Smooth muscle cell (in vitro differentiated cells): ENCODE measurements at regions not wholly inside any gene's neighbourhood (a gene's known extent, or its start where the extent isn't known, plus 50 kb on each side); places are given as distances from the start of the nearest gene placed in this dataset.

Experiments
- DNase-seq: peaks from one replicate; lab custom pipeline; 2025; ENCODE audit not compliant: unreplicated experiment; lab: John Stamatoyannopoulos, UW
- H2AFZ ChIP-seq: fragments of 200-600 bp; sonication (generic); 2 replicates; pipeline ENCODE4 v1.6.0; 2016; ENCODE audit warnings: antibody characterized with exemption, low read depth, mild to moderate bottlenecking
- H3F3A ChIP-seq: fragments of 200-600 bp; sonication (generic); 2 replicates; pipeline ENCODE4 v1.6.0; 2017; ENCODE audit warnings: antibody characterized with exemption, low read depth
- H3K27ac ChIP-seq: fragments of 200-600 bp; sonication (generic); 2 replicates; pipeline ENCODE4 v1.5.1; 2016; ENCODE audit warnings: low read depth, mild to moderate bottlenecking
- H3K27me3 ChIP-seq: fragments of 200-600 bp; sonication (generic); 2 replicates; pipeline ENCODE4 v1.6.1; 2016; ENCODE audit warnings: low read depth, mild to moderate bottlenecking
- H3K36me3 ChIP-seq: fragments of 200-600 bp; sonication (generic); 2 replicates; pipeline ENCODE4 v1.5.1; 2016; ENCODE audit warnings: low read depth
- H3K4me1 ChIP-seq: fragments of 200-600 bp; sonication (generic); 2 replicates; pipeline ENCODE4 v1.5.1; 2016; ENCODE audit warnings: low read depth
- H3K4me2 ChIP-seq: fragments of 200-600 bp; sonication (generic); 2 replicates; pipeline ENCODE4 v1.6.0; 2016; ENCODE audit warnings: mild to moderate bottlenecking
- H3K4me3 ChIP-seq: fragments of 200-600 bp; sonication (generic); 2 replicates; pipeline ENCODE4 v1.5.1; 2016; ENCODE audit warnings: mild to moderate bottlenecking
- H3K79me2 ChIP-seq: fragments of 200-600 bp; sonication (generic); 2 replicates; pipeline ENCODE4 v1.6.0; 2016; ENCODE audit warnings: low read depth, mild to moderate bottlenecking
- H3K9ac ChIP-seq: fragments of 200-600 bp; sonication (generic); 2 replicates; pipeline ENCODE4 v1.6.0; 2016; ENCODE audit warnings: low read depth
- H3K9me3 ChIP-seq: fragments of 200-600 bp; sonication (generic); replicated peaks from 2 replicates; pipeline ENCODE4 v1.5.1; 2016; ENCODE audit warnings: low read depth
- H4K20me1 ChIP-seq: fragments of 200-600 bp; sonication (generic); 2 replicates; pipeline ENCODE4 v1.6.0; 2016; ENCODE audit warnings: low read depth
- WGBS: methylation state at CpG from one replicate; pipeline ENCODE4 v1.1.7; 2016; ENCODE audit warnings: low lambda C conversion rate; 5-methylcytosine and 5-hydroxymethylcytosine counted together
- TF ChIP-seq, protein P1 (sequence below): fragments of 200-600 bp; sonication (generic); IDR thresholded peaks from 2 replicates; pipeline ENCODE4 v1.5.1; 2017; ENCODE audit warnings: borderline replicate concordance, mild to moderate bottlenecking, antibody characterized with exemption; ENCODE audit not compliant: insufficient read depth, poor library complexity, severe bottlenecking

DNA sequence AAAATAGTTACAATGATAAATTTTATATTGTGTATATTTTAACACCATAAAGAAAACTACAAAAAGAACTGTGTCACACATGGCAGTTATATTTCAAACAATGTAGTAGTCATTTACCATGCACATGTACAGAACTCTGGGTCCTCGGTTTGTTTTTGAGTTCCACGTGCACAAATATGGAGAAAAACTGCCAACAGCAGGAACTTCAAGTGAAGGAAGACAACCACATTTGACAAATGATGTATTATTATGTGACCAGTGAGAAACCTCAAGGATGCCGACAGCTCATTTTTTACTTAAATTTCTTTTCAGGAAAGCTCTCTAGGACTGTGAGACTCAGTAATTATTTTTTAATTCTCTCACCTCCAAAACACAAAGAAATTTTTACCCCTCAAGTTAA is 244.2 kb upstream of the USP15 start:
- no peak overlapping the region for H2AFZ ChIP-seq
- no peak overlapping the region for H3K4me2 ChIP-seq
- H3K4me3 ChIP-seq = no peak overlapping the region
- H3F3A ChIP-seq = no peaks in the 10 kb centered on the region
- no peak overlapping the region for H3K9ac ChIP-seq
- no peaks in the 10 kb centered on the region for H4K20me1 ChIP-seq
- no peak overlapping the region for H3K27ac ChIP-seq
- WGBS = 85% methylated on average over 3 of the region's 3 CpGs
- no peaks in the 10 kb centered on the region for H3K27me3 ChIP-seq
- H3K36me3 ChIP-seq = no peaks in the 10 kb centered on the region
- H3K9me3 ChIP-seq = no peaks in the 10 kb centered on the region
- no peak for DNase-seq
- TF ChIP-seq, protein P1, sequence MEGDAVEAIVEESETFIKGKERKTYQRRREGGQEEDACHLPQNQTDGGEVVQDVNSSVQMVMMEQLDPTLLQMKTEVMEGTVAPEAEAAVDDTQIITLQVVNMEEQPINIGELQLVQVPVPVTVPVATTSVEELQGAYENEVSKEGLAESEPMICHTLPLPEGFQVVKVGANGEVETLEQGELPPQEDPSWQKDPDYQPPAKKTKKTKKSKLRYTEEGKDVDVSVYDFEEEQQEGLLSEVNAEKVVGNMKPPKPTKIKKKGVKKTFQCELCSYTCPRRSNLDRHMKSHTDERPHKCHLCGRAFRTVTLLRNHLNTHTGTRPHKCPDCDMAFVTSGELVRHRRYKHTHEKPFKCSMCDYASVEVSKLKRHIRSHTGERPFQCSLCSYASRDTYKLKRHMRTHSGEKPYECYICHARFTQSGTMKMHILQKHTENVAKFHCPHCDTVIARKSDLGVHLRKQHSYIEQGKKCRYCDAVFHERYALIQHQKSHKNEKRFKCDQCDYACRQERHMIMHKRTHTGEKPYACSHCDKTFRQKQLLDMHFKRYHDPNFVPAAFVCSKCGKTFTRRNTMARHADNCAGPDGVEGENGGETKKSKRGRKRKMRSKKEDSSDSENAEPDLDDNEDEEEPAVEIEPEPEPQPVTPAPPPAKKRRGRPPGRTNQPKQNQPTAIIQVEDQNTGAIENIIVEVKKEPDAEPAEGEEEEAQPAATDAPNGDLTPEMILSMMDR = no peak
- H3K79me2 ChIP-seq = no peaks in the 10 kb centered on the region
- H3K4me1 ChIP-seq = no peaks in the 10 kb centered on the region

DNA sequence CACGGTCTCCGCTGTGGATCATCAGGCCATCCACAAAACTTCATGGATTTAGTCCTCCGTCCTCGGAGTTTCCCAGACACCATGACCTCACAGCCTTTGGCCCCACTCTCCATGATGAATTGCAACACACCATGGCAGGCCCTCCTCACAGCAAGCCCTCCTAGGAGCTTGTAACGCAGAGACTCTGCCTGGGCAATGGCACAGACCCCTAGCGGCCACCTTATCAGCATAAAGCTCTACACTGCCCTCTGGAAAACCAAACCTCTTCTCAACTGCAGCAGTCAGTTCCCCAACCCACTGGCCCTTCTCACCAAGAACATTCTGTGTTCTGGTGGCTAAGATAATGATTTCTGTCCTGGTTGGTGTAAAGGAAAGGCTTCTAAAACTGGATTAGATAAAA is 238.4 kb upstream of the USP15 start:
- no peak overlapping the region for H3K4me2 ChIP-seq
- no peak overlapping the region for H3K9ac ChIP-seq
- no peaks in the 10 kb centered on the region for H3F3A ChIP-seq
- H3K36me3 ChIP-seq = no peaks in the 10 kb centered on the region
- H3K4me1 ChIP-seq = no peaks in the 10 kb centered on the region
- no peak overlapping the region for H3K4me3 ChIP-seq
- TF ChIP-seq, protein P1 = no peak
- H3K27ac ChIP-seq = no peak overlapping the region
- no peaks in the 10 kb centered on the region for H3K9me3 ChIP-seq
- 89% methylated on average over 6 of the region's 6 CpGs for WGBS
- DNase-seq = no peak
- no peaks in the 10 kb centered on the region for H3K79me2 ChIP-seq
- no peaks in the 10 kb centered on the region for H4K20me1 ChIP-seq
- no peaks in the 10 kb centered on the region for H3K27me3 ChIP-seq
- H2AFZ ChIP-seq = no peak overlapping the region

DNA sequence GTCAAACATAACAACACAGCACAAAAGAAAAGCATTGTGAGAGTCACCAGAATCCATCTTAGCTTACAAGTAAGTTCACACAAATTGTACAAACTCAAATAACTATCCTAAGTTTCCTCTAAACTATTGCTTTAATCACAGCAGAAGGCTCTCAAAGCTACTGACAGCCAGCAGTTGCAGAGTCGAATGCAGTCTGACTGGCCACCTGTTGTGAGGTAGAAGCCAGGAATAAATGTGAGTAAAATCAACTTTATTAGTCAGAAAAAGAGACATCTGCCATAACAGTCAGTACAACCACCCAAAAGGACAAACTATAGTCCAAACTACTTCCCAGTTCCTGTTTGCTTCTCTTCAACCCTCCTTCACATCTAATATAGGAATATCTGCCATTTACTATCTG is 231.7 kb upstream of the USP15 start:
- H3K27ac ChIP-seq = no peak overlapping the region
- no peaks in the 10 kb centered on the region for H3K36me3 ChIP-seq
- DNase-seq = no peak
- H4K20me1 ChIP-seq = no peaks in the 10 kb centered on the region
- no peak overlapping the region for H3K9ac ChIP-seq
- H3F3A ChIP-seq = no peaks in the 10 kb centered on the region
- H3K4me1 ChIP-seq = no peaks in the 10 kb centered on the region
- no peak overlapping the region for H2AFZ ChIP-seq
- no peaks in the 10 kb centered on the region for H3K9me3 ChIP-seq
- WGBS = 79% methylated on average over 1 of the region's 1 CpG
- H3K4me3 ChIP-seq = no peak overlapping the region
- no peak overlapping the region for H3K4me2 ChIP-seq
- TF ChIP-seq, protein P1 = no peak
- no peaks in the 10 kb centered on the region for H3K79me2 ChIP-seq
- no peaks in the 10 kb centered on the region for H3K27me3 ChIP-seq

DNA sequence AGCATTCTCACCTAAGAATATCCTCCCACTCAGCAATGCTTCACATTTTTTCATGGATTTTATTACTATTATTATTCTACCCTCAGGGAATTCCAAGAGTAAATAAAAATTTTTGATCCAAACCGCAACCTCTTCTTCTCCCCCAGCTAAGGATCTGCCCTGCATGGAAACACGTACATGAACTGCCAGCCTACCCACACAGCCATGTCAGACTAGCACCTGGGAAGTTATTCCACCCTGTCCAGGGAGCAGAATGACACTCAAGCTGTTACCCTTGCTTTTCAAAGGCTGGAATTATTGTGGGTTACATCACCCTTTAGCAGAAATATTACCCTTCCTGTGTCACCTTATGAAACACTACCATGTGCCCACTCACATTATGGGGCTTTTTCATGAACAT is 227.3 kb upstream of the USP15 start:
- Histone ChIP-seq H3F3A (no peaks in the 10 kb centered on the region), H3K36me3 (no peaks in the 10 kb centered on the region), H4K20me1 (no peaks in the 10 kb centered on the region), H3K79me2 (no peaks in the 10 kb centered on the region), H3K4me2 (no peak overlapping the region), H3K4me3 (no peak overlapping the region), H3K9me3 (no peaks in the 10 kb centered on the region), H3K4me1 (no peaks in the 10 kb centered on the region), H3K27me3 (no peaks in the 10 kb centered on the region), H3K9ac (no peak overlapping the region), H2AFZ (no peak overlapping the region), H3K27ac (no peak overlapping the region)
- 80% methylated on average over 2 of the region's 2 CpGs for WGBS
- no peak for DNase-seq
- TF ChIP-seq, protein P1 = no peak
